ENCODE measurements at regions not wholly inside any gene's neighbourhood (a gene's known extent, or its start where the extent isn't known, plus 50 kb on each side); places are given as distances from the start of the nearest gene placed in this dataset.

GRCh38 chr14:31947076-31947475, 130.0 kb upstream of the ARHGAP5 start:
- no peak overlapping the region for H4K8ac ChIP-seq (ENCODE audit: extremely low read depth, insufficient read depth, low read length)
- DNase-seq (ENCODE audit: low read depth in 1 of 2, low spot score in 2 of 2) (no peak), FAIRE-seq (no peak)
- no peaks in the 10 kb centered on the region for H3K9me3 ChIP-seq (ENCODE audit: insufficient read depth in 2 of 2, low read depth in 1 of 2, low read length in 1 of 2)
- H3K79me2 ChIP-seq (ENCODE audit: control insufficient read depth in 1 of 2, insufficient read depth in 2 of 2, low read length in 2 of 2), result no peaks in the 10 kb centered on the region
- ChIA-PET CTCF (ENCODE audit: partially characterized antibody) (interaction anchor here (1.2 to 2.5 kb wide), 2 partner anchors 12 to 21 kb away, joined by 3 to 6 read pairs; no protein-coding TSS in a partner anchor), POLR2A (ENCODE audit: partially characterized antibody) (no interaction called here)
- no peak overlapping the region for H3K56ac ChIP-seq (replicated peaks; ENCODE audit: insufficient read length, low read depth, low read length)
- peaks cover 4 to 9% (median 6%) of the 10 kb centered on the region in 4 experiments; a peak in 6 of 7 replicates for H3K4me1 ChIP-seq (replicated peaks in 1 of 4; ENCODE audit: control insufficient read depth in 3 of 4, insufficient read depth in 4 of 4, low read length in 3 of 4)
- H2BK5ac ChIP-seq (ENCODE audit: low read depth, low read length), result no peak overlapping the region
- H3K9ac ChIP-seq (replicated peaks in 1 of 4; ENCODE audit: extremely low read depth in 1 of 4, low read depth in 3 of 4, low read length in 3 of 4), result no peak overlapping the region
- no peaks in the 10 kb centered on the region for H3K79me1 ChIP-seq (ENCODE audit: low read depth, low read length)
- no peaks in the 10 kb centered on the region for H3K36me3 ChIP-seq (ENCODE audit: control insufficient read depth in 2 of 4, insufficient read depth in 4 of 4, low read length in 3 of 4)
- no peak overlapping the region for H3K14ac ChIP-seq (ENCODE audit: insufficient read length)
- H2BK20ac ChIP-seq (ENCODE audit: low read length), result no peak overlapping the region
- H3K4ac ChIP-seq (replicated peaks; ENCODE audit: insufficient read length, low read depth, low read length), result no peak overlapping the region
- no peaks in the 10 kb centered on the region for H3K27me3 ChIP-seq (replicated peaks in 1 of 4; ENCODE audit: control insufficient read depth in 3 of 4, extremely low read depth in 1 of 4, insufficient read depth in 3 of 4, low read length in 3 of 4)
- H3K4me2 ChIP-seq (ENCODE audit: insufficient read depth in 1 of 2, low read depth in 2 of 2, low read length in 2 of 2), result no peak overlapping the region
- no peak overlapping the region for H4K5ac ChIP-seq (ENCODE audit: insufficient read length, low read depth, low read length)
- H3K27ac ChIP-seq (ENCODE audit: low read depth, low read length), result no peak overlapping the region
- H3K23me2 ChIP-seq (ENCODE audit: low read depth, low read length), result no peaks in the 10 kb centered on the region; the same call in 1 of the 2 replicates
- no peaks in the 10 kb centered on the region for H4K20me1 ChIP-seq (replicated peaks in 1 of 2; ENCODE audit: control insufficient read depth in 1 of 2, insufficient read depth in 2 of 2, low read length in 2 of 2)
- no peak overlapping the region for H2BK120ac ChIP-seq (replicated peaks; ENCODE audit: low read depth, low read length)
- no peak overlapping the region for H2BK12ac ChIP-seq (ENCODE audit: low read depth, low read length)
- H4K91ac ChIP-seq (replicated peaks; ENCODE audit: insufficient read length, low read length), result no peak overlapping the region
- H3K4me3 ChIP-seq (ENCODE audit: extremely low read depth in 1 of 4, insufficient read depth in 2 of 4, low read depth in 3 of 4, low read length in 4 of 4), result no peak overlapping the region
- 87% methylated on average over 7 of the region's 7 CpGs; no CpG with 5 or more reads in 1 of the 2 experiments for WGBS, 2 experiments (ENCODE audit: extremely low coverage in 1 of 2, insufficient coverage in 1 of 2, insufficient read length in 1 of 2, insufficient replicate concordance in 2 of 2, low coverage in 1 of 2, low lambda C conversion rate in 2 of 2, missing lambda C conversion rate in 1 of 2)
- H3K18ac ChIP-seq (ENCODE audit: extremely low read depth, low read length), result no peak overlapping the region
- no peak overlapping the region for H2BK15ac ChIP-seq (ENCODE audit: low read length)
- H2AFZ ChIP-seq (ENCODE audit: low read length), result no peak overlapping the region
- no peak overlapping the region for H3K23ac ChIP-seq (ENCODE audit: insufficient read length)
- no peak overlapping the region for H2AK5ac ChIP-seq (ENCODE audit: low read depth, low read length)
- TF ChIP-seq SRF (IDR thresholded peaks at IDR 0.05; ENCODE audit: low read depth, low read length), result no peak
- no peak for TF ChIP-seq ZNF274 (IDR thresholded peaks at IDR 0.05; ENCODE audit: borderline replicate concordance, extremely low read depth, low read length)
- TF ChIP-seq YY1 (IDR thresholded peaks at IDR 0.05; ENCODE audit: low read depth, low read length), result no peak
- no peak for TF ChIP-seq CBX5 (IDR thresholded peaks at IDR 0.05; ENCODE audit: low read depth, low read length)
- TF ChIP-seq CHD1 (IDR thresholded peaks at IDR 0.05; ENCODE audit: low read depth, low read length), result no peak
- no peak for TF ChIP-seq EP300 (IDR thresholded peaks at IDR 0.05; ENCODE audit: borderline replicate concordance in 1 of 2, low read depth in 2 of 2, low read length in 2 of 2)
- no peak for TF ChIP-seq HDAC6 (IDR thresholded peaks at IDR 0.05; ENCODE audit: low read depth, low read length)
- TF ChIP-seq CBX8 (IDR thresholded peaks at IDR 0.05; ENCODE audit: borderline replicate concordance, low read depth, low read length), result no peak
- TF ChIP-seq TBP (IDR thresholded peaks at IDR 0.05; ENCODE audit: low read depth, low read length), result no peak
- TF ChIP-seq SP1 (IDR thresholded peaks at IDR 0.05; ENCODE audit: low read depth, low read length), result no peak
- TF ChIP-seq POLR2AphosphoS5 (IDR thresholded peaks at IDR 0.05; ENCODE audit: low read depth, low read length), result no peak
- TF ChIP-seq TAF7 (optimal IDR thresholded peaks at IDR 0.05; ENCODE audit: borderline replicate concordance, low read depth, low read length), result no peak
- TF ChIP-seq SUZ12 (IDR thresholded peaks at IDR 0.05; ENCODE audit: low read length), result no peak
- no peak for TF ChIP-seq GABPA (IDR thresholded peaks at IDR 0.05; ENCODE audit: borderline replicate concordance, insufficient read depth, low read length)
- no peak for TF ChIP-seq BRCA1 (IDR thresholded peaks at IDR 0.05; ENCODE audit: low read depth, low read length)
- TF ChIP-seq POU5F1 (IDR thresholded peaks at IDR 0.05; ENCODE audit: low read depth, low read length), result no peak

Measured in H1 (cell line).